Amniotic epithelial cell (primary cell): ENCODE measurements at regions not wholly inside any gene's neighbourhood (a gene's known extent, or its start where the extent isn't known, plus 50 kb on each side); places are given as distances from the start of the nearest gene placed in this dataset.

Experiments used
- DNase-seq: peaks from one replicate; pipeline ENCODE4 v3.0.0-alpha.2; 2010; ENCODE audit warnings: low read depth

- DNase-seq: no peak
Measured at GRCh38 chr11:70824605-70825245, 426.4 kb downstream of the CTTN start.

GRCh38 chr11:70825893-70826540 is 426.4 kb downstream of the SHANK2 start:
- DNase-seq: no peak

- DNase-seq: no peak
Measured at GRCh38 chr11:70826541-70827335, 425.6 kb downstream of the SHANK2 start.

GRCh38 chr11:70828593-70829082 is 423.7 kb downstream of the SHANK2 start:
- no peak for DNase-seq

GRCh38 chr11:70829134-70829885 is 423.1 kb downstream of the SHANK2 start:
- DNase-seq: no peak

GRCh38 chr11:70829886-70830272 is 422.5 kb downstream of the SHANK2 start:
- DNase-seq: no peak

- no peak for DNase-seq
Measured at GRCh38 chr11:70833011-70833410, 419.4 kb downstream of the SHANK2 start.

- DNase-seq: no peak
Measured at GRCh38 chr11:70833554-70833953, 418.8 kb downstream of the SHANK2 start.

GRCh38 chr11:70834277-70834940 is 418.0 kb downstream of the SHANK2 start:
- DNase-seq: no peak

GRCh38 chr11:70834984-70835560 is 417.3 kb downstream of the SHANK2 start:
- DNase-seq: no peak

- DNase-seq: no peak
Measured at GRCh38 chr11:70836071-70836470, 416.3 kb downstream of the SHANK2 start.

GRCh38 chr11:70838198-70838597 is 414.2 kb downstream of the SHANK2 start:
- no peak for DNase-seq

GRCh38 chr11:70839851-70840250 is 412.5 kb downstream of the SHANK2 start:
- DNase-seq: no peak

GRCh38 chr11:70841264-70841663 is 411.1 kb downstream of the SHANK2 start:
- no peak for DNase-seq

GRCh38 chr11:70842256-70842655 is 410.1 kb downstream of the SHANK2 start:
- DNase-seq: no peak

- DNase-seq: no peak
Measured at GRCh38 chr11:70842701-70843100, 409.7 kb downstream of the SHANK2 start.

GRCh38 chr11:70843906-70844305 is 408.5 kb downstream of the SHANK2 start:
- no peak for DNase-seq

- DNase-seq: no peak
Measured at GRCh38 chr11:70844387-70844786, 408.0 kb downstream of the SHANK2 start.

- no peak for DNase-seq
Measured at GRCh38 chr11:70845591-70846041, 406.8 kb downstream of the SHANK2 start.

GRCh38 chr11:70846781-70847655 is 405.4 kb downstream of the SHANK2 start:
- no peak for DNase-seq
